HCT116 (cell line): ENCODE measurements at regions not wholly inside any gene's neighbourhood (a gene's known extent, or its start where the extent isn't known, plus 50 kb on each side); places are given as distances from the start of the nearest gene placed in this dataset.

Source experiments
- ATAC-seq: fragments of 200-7000 bp; cut with Tn5 transposase; 2 replicates; pipeline ENCODE4 v1.9.1; 2020; ENCODE audit warnings: mild to moderate bottlenecking, moderate library complexity
- BruUV-seq: library from RNA; stranded (reverse); fragments of 400-500 nt; replicated peaks from 2 replicates; lab custom pipeline; 2021; lab: Mats Ljungman, UMichigan
- CTCF ChIA-PET: fragments of 300-600 bp; sonication (Branson Sonifier 250); formaldehyde crosslinking; loops from one replicate; lab custom pipeline; 2021; ENCODE audit warnings: antibody characterized with exemption; lab: Charles Lee
- POLR2A ChIA-PET: fragments of 300-600, 350-600 bp; sonication (Branson Sonifier 250); formaldehyde crosslinking; loops from one replicate; lab custom pipeline; 2021; ENCODE audit warnings: antibody characterized with exemption; lab: Charles Lee
- RAD21 ChIA-PET, 2 experiments: fragments of 300-600 bp; sonication (Branson Sonifier 250); formaldehyde crosslinking; loops; one replicate each; lab custom pipeline; 2023; ENCODE audit warnings: low total read pairs in 2 of 2; ENCODE audit not compliant: uncharacterized antibody in 2 of 2, unreplicated experiment in 2 of 2, low non-redundant PET in 1 of 2; lab: Charles Lee
- DNase-seq: peaks from one replicate; pipeline ENCODE4 v3.0.0-alpha.2; 2010; ENCODE audit warnings: low read depth, low spot score
- H2AFZ ChIP-seq: fragments of 200-600 bp; shearing (Covaris generic), sonication (generic); 2 replicates; pipeline ENCODE4 v1.6.1; 2017; ENCODE audit warnings: low read depth, mixed run types, mixed read lengths, antibody characterized with exemption, low read length; ENCODE audit not compliant: poor library complexity, severe bottlenecking
- H3K27ac ChIP-seq: 2 replicates; pipeline ENCODE4 v1.5.1; 2012; ENCODE audit warnings: low read depth, low read length
- H3K27me3 ChIP-seq: fragments of 200-600 bp; sonication (generic); 2 replicates; pipeline ENCODE4 v1.6.1; 2016; ENCODE audit warnings: mixed run types, low read length, mixed read lengths; ENCODE audit not compliant: insufficient read depth
- H3K36me3 ChIP-seq, 2 experiments: fragments of 200-500 bp in 1 of 2; fragments of 200-600 bp in 1 of 2; sonication (Bioruptor generic) in 1 of 2; sonication (generic) in 1 of 2; 2 replicates each; pipeline versions ENCODE4 v1.5.1 to v1.6.1; 2014 to 2016; ENCODE audit warnings: low read length in 2 of 2, inconsistent platforms in 1 of 2, mixed read lengths in 1 of 2, mixed run types in 1 of 2; ENCODE audit not compliant: insufficient read depth in 2 of 2, control insufficient read depth in 1 of 2
- H3K4me1 ChIP-seq, 2 experiments: fragments of 200-600 bp in 1 of 2; sonication (generic) in 1 of 2; 2 replicates each; pipeline versions ENCODE4 v1.5.1 to v1.6.1; 2012 to 2017; ENCODE audit warnings: low read length in 2 of 2, inconsistent platforms in 1 of 2, mild to moderate bottlenecking in 1 of 2, mixed read lengths in 1 of 2, mixed run types in 1 of 2, moderate library complexity in 1 of 2; ENCODE audit not compliant: insufficient read depth in 2 of 2, control insufficient read depth in 1 of 2
- H3K4me2 ChIP-seq: fragments of 200-600 bp; sonication (generic); 2 replicates; pipeline ENCODE4 v1.6.1; 2017; ENCODE audit warnings: mixed run types, low read length, mixed read lengths
- H3K4me3 ChIP-seq, 2 experiments: fragments of 200-600 bp in 1 of 2; sonication (generic) in 1 of 2; replicated peaks in 1 of 2; 2 replicates each; pipeline ENCODE4 v1.5.1; 2011 to 2016; ENCODE audit warnings: low read length in 2 of 2, control low read depth in 1 of 2, low read depth in 1 of 2, mild to moderate bottlenecking in 1 of 2, mixed read lengths in 1 of 2, mixed run types in 1 of 2
- H3K79me2 ChIP-seq: fragments of 200-600 bp; sonication (generic); 2 replicates; pipeline ENCODE4 v1.6.1; 2017; ENCODE audit warnings: mild to moderate bottlenecking, mixed run types, low read length, moderate library complexity, mixed read lengths; ENCODE audit not compliant: insufficient read depth
- H3K9ac ChIP-seq: fragments of 200-600 bp; sonication (generic); 2 replicates; pipeline ENCODE4 v1.6.1; 2016; ENCODE audit warnings: low read length, mixed read lengths
- H3K9me2 ChIP-seq: fragments of 200-600 bp; sonication (generic), shearing (Covaris generic); 2 replicates; pipeline ENCODE4 v1.6.1; 2017; ENCODE audit warnings: mixed run types, mild to moderate bottlenecking, moderate library complexity; ENCODE audit not compliant: insufficient read depth
- H3K9me3 ChIP-seq, 2 experiments: fragments of 200-500 bp in 1 of 2; fragments of 200-600 bp in 1 of 2; sonication (Bioruptor generic) in 1 of 2; sonication (generic) in 1 of 2; 2 replicates each; pipeline ENCODE4 v1.6.1; 2014 to 2017; ENCODE audit warnings: low read length in 2 of 2, mixed read lengths in 2 of 2, inconsistent platforms in 1 of 2, low read depth in 1 of 2, mild to moderate bottlenecking in 1 of 2, mixed run types in 1 of 2, moderate library complexity in 1 of 2; ENCODE audit not compliant: control insufficient read depth in 1 of 2, insufficient read depth in 1 of 2
- H4K20me1 ChIP-seq: fragments of 200-600 bp; sonication (generic), shearing (Covaris generic); 2 replicates; pipeline ENCODE4 v1.6.1; 2017; ENCODE audit warnings: mixed run types, mild to moderate bottlenecking, moderate library complexity; ENCODE audit not compliant: insufficient read depth
- ATF3 ChIP-seq: IDR thresholded peaks from 2 replicates; pipeline ENCODE4 v1.6.1; 2012
- EGR1 ChIP-seq: IDR thresholded peaks from 2 replicates; pipeline ENCODE4 v1.6.1; 2012; ENCODE audit warnings: low read depth
- ELF1 ChIP-seq: IDR thresholded peaks from 2 replicates; pipeline ENCODE4 v1.6.1; 2012; ENCODE audit warnings: low read depth, borderline replicate concordance
- EZH2 ChIP-seq: fragments of 200-600 bp; sonication (generic); IDR thresholded peaks from 2 replicates; pipeline ENCODE4 v1.6.1; 2017; ENCODE audit warnings: antibody characterized with exemption, mixed run types
- FOSL1 ChIP-seq: IDR thresholded peaks from 2 replicates; pipeline ENCODE4 v1.6.1; 2012; ENCODE audit warnings: low read depth
- MAX ChIP-seq: IDR thresholded peaks from 2 replicates; pipeline ENCODE4 v1.6.1; 2012
- POLR2AphosphoS5 ChIP-seq: IDR thresholded peaks from 2 replicates; pipeline ENCODE4 v1.6.1; 2011; ENCODE audit warnings: mild to moderate bottlenecking, low read depth, low read length, moderate library complexity
- RAD21 ChIP-seq: IDR thresholded peaks from 2 replicates; pipeline ENCODE4 v1.6.1; 2012; ENCODE audit warnings: low read depth, mild to moderate bottlenecking
- REST ChIP-seq: IDR thresholded peaks from 2 replicates; pipeline ENCODE4 v1.6.1; 2012; ENCODE audit warnings: low read depth
- SIN3A ChIP-seq: IDR thresholded peaks from 2 replicates; pipeline ENCODE4 v1.6.1; 2012; ENCODE audit warnings: low read depth
- SRF ChIP-seq: IDR thresholded peaks from 2 replicates; pipeline ENCODE4 v1.6.1; 2012; ENCODE audit warnings: low read depth
- TCF7L2 ChIP-seq: IDR thresholded peaks from 2 replicates; pipeline ENCODE4 v1.7.0; 2011; ENCODE audit warnings: borderline replicate concordance, inconsistent platforms; ENCODE audit not compliant: insufficient read depth, insufficient read length; ENCODE audit errors: extremely low read depth
- YY1 ChIP-seq: IDR thresholded peaks from 2 replicates; pipeline ENCODE4 v1.6.1; 2011; ENCODE audit warnings: low read length, low read depth, moderate library complexity, mild to moderate bottlenecking; ENCODE audit not compliant: insufficient replicate concordance; ENCODE audit errors: extremely low read depth
- ZBTB33 ChIP-seq: IDR thresholded peaks from 2 replicates; pipeline ENCODE4 v1.6.1; 2011; ENCODE audit warnings: mild to moderate bottlenecking, low read length, moderate library complexity; ENCODE audit not compliant: insufficient replicate concordance; ENCODE audit errors: extremely low read depth
- ZFX ChIP-seq: fragments of 450-650 bp; IDR thresholded peaks from 2 replicates; pipeline ENCODE4 v1.6.1; 2017
- ZNF274 ChIP-seq: fragments of 200-500 bp; sonication (Bioruptor generic); IDR thresholded peaks from 2 replicates; pipeline ENCODE4 v1.6.1; 2014; ENCODE audit warnings: mild to moderate bottlenecking, low read depth, low read length, inconsistent platforms
- intact Hi-C: fragments of 100-400 bp; cut with micrococcal nuclease; formaldehyde crosslinking; loops from 2 replicates; pipeline ENCODE4 v1.10.0; 2022

- TF ChIP-seq ZBTB33 (no peak), EGR1 (no peak)
These were observed 165.1 kb upstream of the PCSK2 start (continued) for GRCh38 chr20:17061715-17062114.

GRCh38 chr20:17062712-17063111, 164.1 kb upstream of the PCSK2 start:
- Histone ChIP-seq H3K9me2 (no peaks in the 10 kb centered on the region), H3K4me3 (no peak overlapping the region), H4K20me1 (no peaks in the 10 kb centered on the region), H2AFZ (no peak overlapping the region), H3K79me2 (no peaks in the 10 kb centered on the region), H3K9ac (no peak overlapping the region), H3K27me3 (no peaks in the 10 kb centered on the region), H3K9me3 (0 out of 4 replicates have a peak, but pooled peaks cover 0 to under 1% of the 10 kb centered on the region in 2 experiments), H3K4me2 (no peak overlapping the region), H3K27ac (no peak overlapping the region), H3K4me1 (peaks cover 0 to 13% of the 10 kb centered on the region in 2 experiments; a peak in 2 of 4 replicates), H3K36me3 (no peaks in the 10 kb centered on the region)
- BruUV-seq = no TSS peak
- POLR2A ChIA-PET = no interaction called here
- no peak for ATAC-seq
- CTCF ChIA-PET = no interaction called here
- intact Hi-C loops = no loop called here
- no peak for DNase-seq
- RAD21 ChIA-PET = no interaction called here
- TF ChIP-seq RAD21 (no peak), MAX (no peak), ZBTB33 (no peak), SIN3A (no peak), ELF1 (no peak), ZFX (no peak), REST (no peak), FOSL1 (no peak), YY1 (no peak), EZH2 (no peak), POLR2AphosphoS5 (no peak), SRF (no peak), ZNF274 (no peak), TCF7L2 (no peak), ATF3 (no peak)
